GM18498 (cell line): ENCODE measurements at regions not wholly inside any gene's neighbourhood (a gene's known extent, or its start where the extent isn't known, plus 50 kb on each side); places are given as distances from the start of the nearest gene placed in this dataset.
"Not testable (repeated sequence)": the region's sequence is repeated elsewhere in the genome, so short reads cannot be mapped to it uniquely, and the experiment has no call there.

Experiments
- ATAC-seq: cut with Tn5 transposase; IDR thresholded peaks from one replicate; pipeline ENCODE4 v1.9.1; 2021; ENCODE audit warnings: mild to moderate bottlenecking, moderate library complexity; ENCODE audit not compliant: unreplicated experiment

GRCh38 chr11:92465410-92465809 is 240.8 kb downstream of the FAT3 start:
- ATAC-seq: not testable (repeated sequence)

- ATAC-seq: no peak
These were observed 249.1 kb downstream of the FAT3 start for GRCh38 chr11:92473736-92474135.

GRCh38 chr11:92475316-92475715 is 250.7 kb downstream of the FAT3 start:
- no peak for ATAC-seq

- ATAC-seq: no peak
These were observed 251.2 kb downstream of the FAT3 start for GRCh38 chr11:92475819-92476218.

GRCh38 chr11:92477686-92478085 is 253.1 kb downstream of the FAT3 start:
- ATAC-seq: no peak

- no peak for ATAC-seq
These were observed 255.9 kb downstream of the FAT3 start for GRCh38 chr11:92480499-92480898.

- no peak for ATAC-seq
These were observed 258.0 kb downstream of the FAT3 start for GRCh38 chr11:92482492-92483060.

GRCh38 chr11:92484570-92484969 is 260.0 kb downstream of the FAT3 start:
- no peak for ATAC-seq

GRCh38 chr11:92489826-92490399 is 265.3 kb downstream of the FAT3 start:
- no peak for ATAC-seq

- ATAC-seq: no peak
These were observed 267.8 kb downstream of the FAT3 start for GRCh38 chr11:92492372-92492771.

- no peak for ATAC-seq
These were observed 270.6 kb downstream of the FAT3 start for GRCh38 chr11:92495107-92495793.

- ATAC-seq: no peak
These were observed 275.8 kb downstream of the FAT3 start for GRCh38 chr11:92500453-92500852.

- no peak for ATAC-seq
These were observed 276.6 kb downstream of the FAT3 start for GRCh38 chr11:92501066-92501739.

- ATAC-seq: no peak
These were observed 279.4 kb downstream of the FAT3 start for GRCh38 chr11:92504004-92504403.

GRCh38 chr11:92504534-92504933 is 279.9 kb downstream of the FAT3 start:
- no peak for ATAC-seq

- ATAC-seq: no peak
These were observed 281.1 kb downstream of the FAT3 start for GRCh38 chr11:92505689-92506088.

GRCh38 chr11:92506809-92507336 is 282.3 kb downstream of the FAT3 start:
- ATAC-seq: no peak

GRCh38 chr11:92510591-92510990 is 286.0 kb downstream of the FAT3 start:
- no peak for ATAC-seq

GRCh38 chr11:92511522-92512203 is 287.0 kb downstream of the FAT3 start:
- no peak for ATAC-seq

GRCh38 chr11:92512204-92512569 is 287.6 kb downstream of the FAT3 start:
- no peak for ATAC-seq

GRCh38 chr11:92523611-92524010 is 299.0 kb downstream of the FAT3 start:
- ATAC-seq: no peak
